ENCODE measurements at regions not wholly inside any gene's neighbourhood (a gene's known extent, or its start where the extent isn't known, plus 50 kb on each side); places are given as distances from the start of the nearest gene placed in this dataset.

DNA sequence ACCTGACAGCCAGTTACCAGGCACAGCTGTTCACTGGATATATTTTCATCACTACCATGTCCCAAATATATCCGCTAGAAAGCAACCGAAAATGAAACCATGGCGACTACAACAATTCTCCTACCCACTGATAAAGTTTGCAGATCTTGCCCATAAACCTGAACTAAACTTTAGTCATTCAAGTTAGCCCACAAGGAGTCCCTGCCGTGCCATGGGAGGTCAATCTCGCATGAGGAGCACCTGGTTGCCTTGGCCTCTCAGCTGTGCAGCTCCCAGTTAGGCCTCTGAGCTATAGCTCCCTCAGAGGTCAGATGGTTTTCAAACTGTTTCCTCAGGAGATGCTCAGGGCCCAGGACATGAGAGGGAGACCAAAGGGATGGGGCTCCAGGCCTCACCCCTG lies 211.1 kb upstream of the RNF32 start:
- TF ChIP-seq TAF1 (IDR thresholded peaks at IDR 0.05; ENCODE audit: low read depth, low read length) (no peak), POLR2A (IDR thresholded peaks at IDR 0.05; ENCODE audit: low read depth, low read length) (no peak), POU2F2 (IDR thresholded peaks at IDR 0.05; ENCODE audit: low read depth, low read length) (no peak), POLR2AphosphoS5 (IDR thresholded peaks at IDR 0.05; ENCODE audit: low read depth, low read length) (no peak), PAX5 (IDR thresholded peaks at IDR 0.05; ENCODE audit: insufficient read depth, low read length, severe bottlenecking) (no peak), SPI1 (IDR thresholded peaks at IDR 0.05; ENCODE audit: low read depth, low read length) (no peak)
- FAIRE-seq = no peak
- DNase-seq (ENCODE audit: insufficient read length, low spot score) = no peak

DNA sequence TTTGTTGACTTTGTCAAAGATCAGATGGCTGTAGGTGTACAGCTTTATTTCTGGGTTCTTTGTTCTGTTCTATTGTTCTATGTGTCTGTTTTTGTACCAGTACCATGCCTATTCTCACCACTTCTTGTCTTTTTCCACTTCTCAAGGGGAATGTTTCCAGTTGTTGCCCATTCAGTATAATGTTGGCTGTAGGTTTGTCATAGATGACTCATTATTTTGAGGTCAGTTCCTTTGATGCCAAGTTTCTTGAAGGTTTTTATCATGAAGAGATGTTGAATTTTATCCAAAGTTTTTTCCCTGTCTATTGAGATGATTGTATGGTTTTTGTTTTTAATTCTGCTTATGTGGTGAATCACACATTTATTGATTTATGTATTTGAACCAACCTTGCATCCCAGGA lies 216.7 kb upstream of the RNF32 start:
- no peak for FAIRE-seq
- no peak for TF ChIP-seq PAX5 (IDR thresholded peaks at IDR 0.05; ENCODE audit: insufficient read depth, low read length, severe bottlenecking)
- no peak for TF ChIP-seq TAF1 (IDR thresholded peaks at IDR 0.05; ENCODE audit: low read depth, low read length)
- TF ChIP-seq POU2F2 (IDR thresholded peaks at IDR 0.05; ENCODE audit: low read depth, low read length) = no peak
- TF ChIP-seq SPI1 (IDR thresholded peaks at IDR 0.05; ENCODE audit: low read depth, low read length) = no peak
- TF ChIP-seq POLR2AphosphoS5 (IDR thresholded peaks at IDR 0.05; ENCODE audit: low read depth, low read length) = no peak
- no peak for TF ChIP-seq POLR2A (IDR thresholded peaks at IDR 0.05; ENCODE audit: low read depth, low read length)
- DNase-seq (ENCODE audit: insufficient read length, low spot score) = no peak

DNA sequence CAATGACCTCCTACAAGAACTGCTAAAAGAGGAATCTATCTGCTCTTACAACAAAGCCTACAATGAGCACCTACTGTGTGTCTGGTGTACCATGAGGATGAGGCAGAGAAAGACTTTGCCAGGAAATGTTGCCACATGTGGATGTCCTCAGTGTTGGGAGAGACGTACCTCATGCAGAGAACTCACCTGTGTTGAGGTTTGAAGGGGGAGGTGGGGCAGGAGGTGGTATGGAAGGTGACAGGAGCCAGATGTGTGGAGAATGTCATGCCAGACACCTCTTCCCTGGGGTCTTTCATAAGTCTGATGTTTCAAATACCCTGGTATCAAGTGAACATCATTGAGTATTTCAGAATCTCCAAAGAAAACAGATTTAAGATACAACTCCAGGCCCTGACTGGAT lies 220.1 kb upstream of the RNF32 start:
- no peak for DNase-seq (ENCODE audit: insufficient read length, low spot score)
- no peak for FAIRE-seq
- no peak for TF ChIP-seq PAX5 (IDR thresholded peaks at IDR 0.05; ENCODE audit: insufficient read depth, low read length, severe bottlenecking)
- TF ChIP-seq POU2F2 (IDR thresholded peaks at IDR 0.05; ENCODE audit: low read depth, low read length) = no peak
- TF ChIP-seq POLR2A (IDR thresholded peaks at IDR 0.05; ENCODE audit: low read depth, low read length) = no peak
- TF ChIP-seq TAF1 (IDR thresholded peaks at IDR 0.05; ENCODE audit: low read depth, low read length) = no peak
- TF ChIP-seq POLR2AphosphoS5 (IDR thresholded peaks at IDR 0.05; ENCODE audit: low read depth, low read length) = no peak
- no peak for TF ChIP-seq SPI1 (IDR thresholded peaks at IDR 0.05; ENCODE audit: low read depth, low read length)

DNA sequence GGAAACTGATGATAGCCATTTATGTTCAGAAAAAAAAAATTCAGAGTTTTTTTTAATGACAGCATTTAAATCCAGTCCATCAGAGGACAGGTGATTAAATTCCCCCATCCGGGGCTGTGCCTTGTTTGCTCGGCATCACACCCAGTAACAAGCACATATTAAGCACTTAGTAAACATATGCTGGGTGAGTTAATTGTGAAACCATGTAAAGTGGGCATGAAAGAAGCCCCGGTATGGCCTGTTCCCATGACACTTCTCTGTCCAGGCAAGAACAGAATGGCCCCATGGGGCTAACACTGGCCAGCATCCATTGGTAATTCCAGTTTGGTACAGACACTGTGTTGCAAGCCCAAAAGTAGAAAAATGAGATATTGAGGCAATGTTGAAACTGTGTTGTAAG lies 220.8 kb upstream of the RNF32 start:
- FAIRE-seq (no peak), DNase-seq (ENCODE audit: insufficient read length, low spot score) (no peak)
- TF ChIP-seq PAX5 (IDR thresholded peaks at IDR 0.05; ENCODE audit: insufficient read depth, low read length, severe bottlenecking) (no peak), SPI1 (IDR thresholded peaks at IDR 0.05; ENCODE audit: low read depth, low read length) (no peak), POLR2A (IDR thresholded peaks at IDR 0.05; ENCODE audit: low read depth, low read length) (no peak), POU2F2 (IDR thresholded peaks at IDR 0.05; ENCODE audit: low read depth, low read length) (no peak), POLR2AphosphoS5 (IDR thresholded peaks at IDR 0.05; ENCODE audit: low read depth, low read length) (no peak), TAF1 (IDR thresholded peaks at IDR 0.05; ENCODE audit: low read depth, low read length) (no peak)

DNA sequence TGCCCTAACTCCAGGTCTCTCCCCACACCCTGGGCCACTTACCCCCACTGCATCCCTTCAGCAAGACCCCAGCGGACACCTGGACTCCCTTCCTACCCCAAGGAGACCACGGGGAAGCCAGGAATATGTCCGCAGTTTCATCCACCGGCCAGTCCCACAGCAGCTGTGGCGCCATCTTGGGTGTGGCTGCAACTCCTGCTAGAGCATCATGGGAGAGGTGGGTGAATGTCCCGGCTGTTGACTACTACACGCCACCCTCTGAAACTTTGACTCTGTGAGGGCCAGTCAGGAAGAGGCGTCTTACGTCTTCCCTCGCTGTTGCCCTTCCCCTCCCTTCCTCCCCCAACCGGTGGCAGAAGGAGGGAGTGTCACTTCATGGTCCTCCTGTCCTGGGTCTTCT lies 238.3 kb upstream of the RNF32 start:
- FAIRE-seq = no peak

DNA sequence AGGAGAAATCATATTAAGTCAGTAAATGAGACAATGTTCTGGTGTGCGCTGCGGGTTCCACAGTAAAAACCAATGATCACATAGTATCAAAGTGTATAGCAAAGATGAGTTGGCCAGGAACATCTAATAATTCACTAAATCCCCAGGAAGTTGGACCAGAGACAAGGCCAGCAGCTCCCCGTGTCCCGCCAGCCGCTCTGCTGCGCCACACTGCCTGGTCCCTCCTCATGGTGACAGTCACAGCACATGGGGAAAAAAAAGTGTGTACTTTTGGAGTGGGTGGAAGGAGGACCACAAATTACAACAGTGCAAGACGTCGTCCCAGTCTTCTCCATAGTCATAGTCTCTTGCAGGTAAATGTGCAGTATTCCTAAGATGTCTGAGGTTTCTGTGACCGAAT lies 239.0 kb upstream of the RNF32 start:
- no peak for DNase-seq (ENCODE audit: insufficient read length, low spot score)
- FAIRE-seq = no peak
- no peak for TF ChIP-seq TAF1 (IDR thresholded peaks at IDR 0.05; ENCODE audit: low read depth, low read length)
- TF ChIP-seq POLR2AphosphoS5 (IDR thresholded peaks at IDR 0.05; ENCODE audit: low read depth, low read length) = no peak
- no peak for TF ChIP-seq PAX5 (IDR thresholded peaks at IDR 0.05; ENCODE audit: insufficient read depth, low read length, severe bottlenecking)
- TF ChIP-seq POLR2A (IDR thresholded peaks at IDR 0.05; ENCODE audit: low read depth, low read length) = no peak
- TF ChIP-seq POU2F2 (IDR thresholded peaks at IDR 0.05; ENCODE audit: low read depth, low read length) = no peak
- no peak for TF ChIP-seq SPI1 (IDR thresholded peaks at IDR 0.05; ENCODE audit: low read depth, low read length)

More for the DNA sequence above, 238.3 kb upstream of the RNF32 start:
- DNase-seq (ENCODE audit: insufficient read length, low spot score) = no peak
- TF ChIP-seq TAF1 (IDR thresholded peaks at IDR 0.05; ENCODE audit: low read depth, low read length) (no peak), SPI1 (IDR thresholded peaks at IDR 0.05; ENCODE audit: low read depth, low read length) (no peak), POLR2AphosphoS5 (IDR thresholded peaks at IDR 0.05; ENCODE audit: low read depth, low read length) (no peak), POLR2A (IDR thresholded peaks at IDR 0.05; ENCODE audit: low read depth, low read length) (no peak), POU2F2 (IDR thresholded peaks at IDR 0.05; ENCODE audit: low read depth, low read length) (no peak), PAX5 (IDR thresholded peaks at IDR 0.05; ENCODE audit: insufficient read depth, low read length, severe bottlenecking) (no peak)

DNA sequence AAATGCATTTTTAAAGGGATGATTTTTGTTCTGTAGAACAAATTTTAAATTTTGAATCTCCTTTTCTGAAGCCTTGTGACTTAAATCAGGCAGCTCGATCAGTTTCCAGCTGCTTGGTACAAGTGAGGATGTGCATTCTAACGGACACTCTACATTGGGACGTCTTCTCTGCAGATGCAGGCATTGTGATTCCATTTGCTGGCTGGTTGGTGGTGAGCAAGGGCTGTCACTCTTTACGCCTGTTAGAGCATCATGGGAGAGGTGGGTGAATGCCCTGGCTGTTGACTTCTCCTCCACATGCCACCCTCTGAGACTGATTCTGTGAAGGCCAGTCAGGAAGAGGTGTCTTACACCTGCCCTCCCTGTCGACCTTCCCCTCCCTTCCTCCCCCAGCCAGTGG lies 240.5 kb upstream of the RNF32 start:
- no peak for DNase-seq (ENCODE audit: insufficient read length, low spot score)
- TF ChIP-seq POLR2A (IDR thresholded peaks at IDR 0.05; ENCODE audit: low read depth, low read length) (no peak), SPI1 (IDR thresholded peaks at IDR 0.05; ENCODE audit: low read depth, low read length) (no peak), POLR2AphosphoS5 (IDR thresholded peaks at IDR 0.05; ENCODE audit: low read depth, low read length) (no peak)
- no peak for FAIRE-seq

DNA sequence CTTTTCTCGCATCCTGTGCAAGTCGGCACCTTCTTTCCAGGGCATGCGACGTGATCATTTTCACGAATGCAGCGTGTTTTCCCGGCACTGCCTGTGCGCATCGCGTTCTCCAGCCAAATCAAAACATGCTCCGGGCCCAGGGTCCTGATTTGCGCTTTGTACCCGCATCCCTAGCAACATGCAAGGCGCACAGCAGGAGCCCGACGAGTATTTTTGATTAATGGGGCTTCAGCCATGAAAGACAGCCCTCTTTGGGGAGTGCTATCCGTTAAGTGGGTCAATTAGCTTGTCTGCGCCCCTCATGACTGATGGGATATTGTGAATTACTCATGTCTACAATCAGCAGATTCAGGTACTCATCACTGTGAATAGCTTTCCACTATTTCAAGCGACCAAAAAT lies 243.3 kb upstream of the RNF32 start:
- FAIRE-seq (no peak), DNase-seq (ENCODE audit: insufficient read length, low spot score) (no peak)
- TF ChIP-seq SPI1 (IDR thresholded peaks at IDR 0.05; ENCODE audit: low read depth, low read length) (no peak), TAF1 (IDR thresholded peaks at IDR 0.05; ENCODE audit: low read depth, low read length) (no peak), POLR2A (IDR thresholded peaks at IDR 0.05; ENCODE audit: low read depth, low read length) (no peak), POLR2AphosphoS5 (IDR thresholded peaks at IDR 0.05; ENCODE audit: low read depth, low read length) (no peak), POU2F2 (IDR thresholded peaks at IDR 0.05; ENCODE audit: low read depth, low read length) (no peak), PAX5 (IDR thresholded peaks at IDR 0.05; ENCODE audit: insufficient read depth, low read length, severe bottlenecking) (no peak)

DNA sequence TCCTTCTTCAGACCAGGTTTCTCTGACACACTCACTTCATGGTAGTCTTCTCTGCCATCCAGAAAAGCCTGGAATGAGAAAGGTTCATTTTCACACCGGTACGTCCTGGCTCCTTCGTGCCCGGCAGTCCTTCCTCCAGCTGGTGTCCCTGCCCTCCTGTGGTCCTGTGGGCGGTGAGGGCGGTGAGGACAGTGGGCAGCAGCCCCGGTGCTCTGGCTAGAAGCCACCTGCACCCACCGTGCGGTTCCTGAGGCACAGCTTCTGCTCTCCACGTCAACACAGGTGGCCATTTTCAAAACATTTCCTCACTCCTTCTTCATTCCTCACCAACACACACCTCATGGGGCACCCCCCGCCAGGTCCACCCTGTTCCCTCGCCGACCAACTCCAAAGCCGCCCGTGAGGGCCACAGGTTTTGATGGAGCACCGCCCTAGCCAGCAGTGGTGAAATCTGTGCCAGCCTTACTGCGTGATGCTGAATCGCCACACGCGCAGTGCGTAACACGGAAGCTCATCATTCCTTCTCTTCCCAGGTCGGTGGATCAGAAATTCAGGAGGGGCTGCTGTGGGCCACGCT lies 251.4 kb upstream of the RNF32 start:
- FAIRE-seq (no peak), DNase-seq (ENCODE audit: insufficient read length, low spot score) (no peak)
- TF ChIP-seq POU2F2 (IDR thresholded peaks at IDR 0.05; ENCODE audit: low read depth, low read length) = no peak
- no peak for TF ChIP-seq PAX5 (IDR thresholded peaks at IDR 0.05; ENCODE audit: insufficient read depth, low read length, severe bottlenecking)
- TF ChIP-seq POLR2A (IDR thresholded peaks at IDR 0.05; ENCODE audit: low read depth, low read length) = no peak
- TF ChIP-seq POLR2AphosphoS5 (IDR thresholded peaks at IDR 0.05; ENCODE audit: low read depth, low read length) = no peak
- TF ChIP-seq TAF1 (IDR thresholded peaks at IDR 0.05; ENCODE audit: low read depth, low read length) = no peak
- TF ChIP-seq SPI1 (IDR thresholded peaks at IDR 0.05; ENCODE audit: low read depth, low read length) = no peak

DNA sequence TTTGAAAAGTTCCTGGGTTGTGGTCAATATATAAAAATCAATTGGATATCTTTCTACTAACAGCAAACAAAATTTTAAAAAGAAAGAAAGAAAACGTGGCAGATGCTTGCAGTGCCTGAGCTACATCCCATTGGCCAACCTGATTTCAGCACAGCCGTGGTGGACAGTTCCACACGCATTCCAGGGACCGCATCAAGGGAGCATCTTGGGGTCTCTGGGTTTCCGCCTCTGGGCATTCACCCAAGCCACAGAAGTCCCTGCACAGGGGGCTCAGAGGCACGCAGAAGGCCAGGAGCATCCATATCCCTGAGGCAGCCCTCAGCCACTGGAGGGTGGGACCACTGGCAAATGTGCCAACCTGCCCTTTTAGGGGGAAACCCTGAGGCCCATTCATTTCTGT lies 254.5 kb upstream of the RNF32 start:
- DNase-seq (ENCODE audit: insufficient read length, low spot score) = no peak
- no peak for FAIRE-seq
- TF ChIP-seq POLR2AphosphoS5 (IDR thresholded peaks at IDR 0.05; ENCODE audit: low read depth, low read length) (no peak), TAF1 (IDR thresholded peaks at IDR 0.05; ENCODE audit: low read depth, low read length) (no peak), POLR2A (IDR thresholded peaks at IDR 0.05; ENCODE audit: low read depth, low read length) (no peak), SPI1 (IDR thresholded peaks at IDR 0.05; ENCODE audit: low read depth, low read length) (no peak), PAX5 (IDR thresholded peaks at IDR 0.05; ENCODE audit: insufficient read depth, low read length, severe bottlenecking) (no peak), POU2F2 (IDR thresholded peaks at IDR 0.05; ENCODE audit: low read depth, low read length) (no peak)
